ENCODE measurements at regions not wholly inside any gene's neighbourhood (a gene's known extent, or its start where the extent isn't known, plus 50 kb on each side); places are given as distances from the start of the nearest gene placed in this dataset.

DNA sequence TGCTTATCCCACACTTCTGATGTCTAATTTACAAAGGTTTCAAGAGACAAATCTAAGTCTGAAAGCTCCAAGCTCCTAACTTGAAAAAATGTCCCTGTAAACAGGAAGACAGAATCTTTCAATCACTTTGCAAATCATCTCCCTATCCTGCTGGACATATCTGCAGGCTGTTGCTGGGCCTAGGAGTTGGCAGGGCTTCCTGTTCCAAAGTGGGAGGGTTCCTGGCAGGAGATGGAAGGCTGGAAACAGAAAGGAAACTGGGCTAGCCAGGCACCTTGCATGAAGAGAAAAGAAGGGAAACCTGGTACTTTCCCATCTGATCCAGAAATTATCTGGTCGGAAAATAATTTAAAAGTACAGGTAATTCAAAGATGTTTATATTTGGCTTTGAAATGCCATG, 227.3 kb upstream of the IL12A start:
- TF ChIP-seq POLR2A (IDR thresholded peaks at IDR 0.05) = no peak
- no peak for TF ChIP-seq CTCF (IDR thresholded peaks at IDR 0.05)
